ENCODE measurements at regions not wholly inside any gene's neighbourhood (a gene's known extent, or its start where the extent isn't known, plus 50 kb on each side); places are given as distances from the start of the nearest gene placed in this dataset.
"Not testable (repeated sequence)": the region's sequence is repeated elsewhere in the genome, so short reads cannot be mapped to it uniquely, and the experiment has no call there.

- no peak for DNase-seq (ENCODE audit: low read depth in 4 of 4, low spot score in 3 of 4)
These were observed 90.1 kb downstream of the SREK1 start for GRCh38 chr5:66234241-66234640.

GRCh38 chr5:66238435-66238834 lies 94.3 kb downstream of the SREK1 start:
- DNase-seq (ENCODE audit: low read depth in 4 of 4, low spot score in 3 of 4) = no peak

GRCh38 chr5:66239034-66239433 lies 94.9 kb downstream of the SREK1 start:
- no peak for DNase-seq (ENCODE audit: low read depth in 4 of 4, low spot score in 3 of 4)

GRCh38 chr5:66241136-66241825 lies 97.2 kb downstream of the SREK1 start:
- no peak for DNase-seq (ENCODE audit: low read depth in 4 of 4, low spot score in 3 of 4)

GRCh38 chr5:66242050-66242715 lies 98.1 kb downstream of the SREK1 start:
- no peak for DNase-seq (ENCODE audit: low read depth in 4 of 4, low spot score in 3 of 4)

- DNase-seq (ENCODE audit: low read depth in 4 of 4, low spot score in 3 of 4) = no peak
These were observed 102.5 kb downstream of the SREK1 start for GRCh38 chr5:66246608-66247007.

GRCh38 chr5:66247176-66247960 lies 103.3 kb downstream of the SREK1 start:
- DNase-seq (ENCODE audit: low read depth in 4 of 4, low spot score in 3 of 4) = no peak

- DNase-seq (ENCODE audit: low read depth in 4 of 4, low spot score in 3 of 4) = no peak
These were observed 104.8 kb downstream of the SREK1 start for GRCh38 chr5:66248874-66249273.

GRCh38 chr5:66249920-66250319 lies 105.8 kb downstream of the SREK1 start:
- no peak for DNase-seq (ENCODE audit: low read depth in 4 of 4, low spot score in 3 of 4)

GRCh38 chr5:66252849-66253248 lies 108.7 kb downstream of the SREK1 start:
- DNase-seq (ENCODE audit: low read depth in 4 of 4, low spot score in 3 of 4) = no peak

GRCh38 chr5:66255714-66256113 lies 111.6 kb downstream of the SREK1 start:
- DNase-seq (ENCODE audit: low read depth in 4 of 4, low spot score in 3 of 4) = no peak

GRCh38 chr5:66273121-66273520 lies 129.0 kb downstream of the SREK1 start:
- no peak for DNase-seq (ENCODE audit: low read depth in 4 of 4, low spot score in 3 of 4)

- DNase-seq (ENCODE audit: low read depth in 4 of 4, low spot score in 3 of 4) = no peak
These were observed 132.9 kb downstream of the SREK1 start for GRCh38 chr5:66276986-66277385.

GRCh38 chr5:66277981-66278380 lies 133.9 kb downstream of the SREK1 start:
- peak; percentile 16 to 36 (median 28) for DNase-seq (ENCODE audit: low read depth in 4 of 4, low spot score in 3 of 4)

GRCh38 chr5:66281294-66281693 lies 137.2 kb downstream of the SREK1 start:
- DNase-seq (ENCODE audit: low read depth in 4 of 4, low spot score in 3 of 4) = no peak

- DNase-seq (ENCODE audit: low read depth in 4 of 4, low spot score in 3 of 4) = no peak
These were observed 140.7 kb downstream of the SREK1 start for GRCh38 chr5:66284588-66285342.

- no peak for DNase-seq (ENCODE audit: low read depth in 4 of 4, low spot score in 3 of 4)
These were observed 141.3 kb downstream of the SREK1 start for GRCh38 chr5:66285343-66285922.

GRCh38 chr5:66291771-66292170 lies 147.7 kb downstream of the SREK1 start:
- DNase-seq (ENCODE audit: low read depth in 4 of 4, low spot score in 3 of 4) = no peak

- not testable (repeated sequence) for DNase-seq (ENCODE audit: low read depth in 4 of 4, low spot score in 3 of 4)
These were observed 149.8 kb downstream of the SREK1 start for GRCh38 chr5:66293851-66294250.

GRCh38 chr5:66299463-66299862 lies 155.4 kb downstream of the SREK1 start:
- DNase-seq (ENCODE audit: low read depth in 4 of 4, low spot score in 3 of 4) = no peak

GRCh38 chr5:66302344-66302743 lies 158.2 kb downstream of the SREK1 start:
- DNase-seq (ENCODE audit: low read depth in 4 of 4, low spot score in 3 of 4) = no peak

All from right renal pelvis (tissue), 4 donors.